HL-60 (cell line): ENCODE measurements at regions not wholly inside any gene's neighbourhood (a gene's known extent, or its start where the extent isn't known, plus 50 kb on each side); places are given as distances from the start of the nearest gene placed in this dataset.

ENCODE experiments used
- DNase-seq, 2 experiments: peaks; one replicate each; pipeline ENCODE4 v3.0.0-alpha.2; 2010 to 2020; ENCODE audit warnings: low read depth in 1 of 2, low spot score in 1 of 2
- H3K27ac ChIP-seq: fragments of 250-450 bp; sonication (Bioruptor Pico); replicated peaks from 2 replicates; pipeline ENCODE4 v1.5.1; 2020; ENCODE audit warnings: mild to moderate bottlenecking, moderate library complexity
- H3K27me3 ChIP-seq: fragments of 250-450 bp; sonication (Bioruptor Pico); 2 replicates; pipeline ENCODE4 v1.5.1; 2021; ENCODE audit warnings: mild to moderate bottlenecking, moderate library complexity; ENCODE audit not compliant: insufficient read depth, poor library complexity, severe bottlenecking
- H3K4me3 ChIP-seq: replicated peaks from 2 replicates; pipeline ENCODE4 v1.5.1; 2011; ENCODE audit warnings: mild to moderate bottlenecking, control low read depth, low read length; ENCODE audit not compliant: insufficient read depth
- CTCF ChIP-seq: IDR thresholded peaks from one replicate; pipeline ENCODE4 v1.5.1; 2011; ENCODE audit warnings: low read length, control low read depth, inconsistent platforms; ENCODE audit not compliant: insufficient read depth
- GABPA ChIP-seq: IDR thresholded peaks from 2 replicates; pipeline ENCODE4 v1.6.1; 2012; ENCODE audit warnings: low read depth
- POLR2AphosphoS5 ChIP-seq: IDR thresholded peaks from 2 replicates; pipeline ENCODE4 v1.6.1; 2012; ENCODE audit warnings: low read depth
- REST ChIP-seq: IDR thresholded peaks from 2 replicates; pipeline ENCODE4 v1.6.1; 2012; ENCODE audit warnings: low read depth; ENCODE audit not compliant: insufficient replicate concordance
- SPI1 ChIP-seq: IDR thresholded peaks from 2 replicates; pipeline ENCODE4 v1.6.1; 2012; ENCODE audit warnings: low read depth, mild to moderate bottlenecking, borderline replicate concordance

- Histone ChIP-seq H3K4me3 (no peak overlapping the region), H3K27me3 (no peaks in the 10 kb centered on the region), H3K27ac (no peak overlapping the region)
- TF ChIP-seq CTCF, result no peak
- no peak for TF ChIP-seq REST
- TF ChIP-seq SPI1, result no peak
- TF ChIP-seq GABPA, result no peak
- TF ChIP-seq POLR2AphosphoS5, result no peak
- DNase-seq, result no peak
These were observed 77.6 kb upstream of the IMMP2L start for GRCh38 chr7:111639934-111640333.

- no peak for TF ChIP-seq GABPA
- no peak for TF ChIP-seq POLR2AphosphoS5
- no peak for TF ChIP-seq SPI1
- TF ChIP-seq CTCF, result no peak
- TF ChIP-seq REST, result no peak
- no peak overlapping the region for H3K27ac ChIP-seq
- no peaks in the 10 kb centered on the region for H3K27me3 ChIP-seq
- DNase-seq, result no peak
- H3K4me3 ChIP-seq, result no peak overlapping the region
These were observed 75.8 kb upstream of the IMMP2L start for GRCh38 chr7:111638078-111638477.

GRCh38 chr7:111633878-111634277, 71.6 kb upstream of the IMMP2L start:
- TF ChIP-seq SPI1 (peak; percentile 90), REST (no peak), CTCF (no peak), GABPA (no peak), POLR2AphosphoS5 (no peak)
- no peak overlapping the region for H3K27ac ChIP-seq
- H3K4me3 ChIP-seq, result no peak overlapping the region
- no peaks in the 10 kb centered on the region for H3K27me3 ChIP-seq
- DNase-seq, result peak in 1 of 2 experiments; percentile 12
